GM23248 (cell line): ENCODE measurements at regions not wholly inside any gene's neighbourhood (a gene's known extent, or its start where the extent isn't known, plus 50 kb on each side); places are given as distances from the start of the nearest gene placed in this dataset.
A peak's percentile ranks its signal among the peaks of the same experiment; 100 is the strongest.

Experiments used
- DNase-seq: peaks from one replicate; pipeline ENCODE4 v3.0.0-alpha.2; 2015
- H2AFZ ChIP-seq: fragments of 200-600 bp; sonication (generic); 2 replicates; pipeline ENCODE4 v1.6.1; 2016; ENCODE audit warnings: antibody characterized with exemption
- H3F3A ChIP-seq: fragments of 200-600 bp; sonication (generic); 2 replicates; pipeline ENCODE4 v1.6.1; 2016; ENCODE audit warnings: mild to moderate bottlenecking, antibody characterized with exemption, mixed run types; ENCODE audit not compliant: insufficient read depth
- H3K27ac ChIP-seq: fragments of 200-600 bp; sonication (generic); 2 replicates; pipeline ENCODE4 v1.5.1; 2016; ENCODE audit warnings: mild to moderate bottlenecking
- H3K27me3 ChIP-seq: fragments of 200-600 bp; sonication (generic); replicated peaks from 2 replicates; pipeline ENCODE4 v1.6.1; 2016; ENCODE audit warnings: mild to moderate bottlenecking; ENCODE audit not compliant: insufficient read depth
- H3K36me3 ChIP-seq: fragments of 200-600 bp; sonication (generic); 2 replicates; pipeline ENCODE4 v1.6.1; 2016; ENCODE audit warnings: low read depth, mild to moderate bottlenecking
- H3K4me1 ChIP-seq: fragments of 200-600 bp; sonication (generic); 2 replicates; pipeline ENCODE4 v1.6.1; 2016; ENCODE audit warnings: mild to moderate bottlenecking; ENCODE audit not compliant: insufficient read depth
- H3K4me2 ChIP-seq: fragments of 200-600 bp; sonication (generic); one replicate; pipeline ENCODE4 v1.6.1; 2016; ENCODE audit warnings: mild to moderate bottlenecking; ENCODE audit not compliant: unreplicated experiment
- H3K4me3 ChIP-seq: fragments of 200-600 bp; sonication (generic); 2 replicates; pipeline ENCODE4 v1.5.1; 2016; ENCODE audit warnings: mild to moderate bottlenecking
- H3K79me2 ChIP-seq: fragments of 200-600 bp; sonication (generic); 2 replicates; pipeline ENCODE4 v1.6.1; 2016; ENCODE audit warnings: mild to moderate bottlenecking; ENCODE audit not compliant: insufficient read depth
- H3K9ac ChIP-seq: fragments of 200-600 bp; sonication (generic); 2 replicates; pipeline ENCODE4 v1.6.1; 2016; ENCODE audit warnings: mild to moderate bottlenecking
- H3K9me2 ChIP-seq: fragments of 200-600 bp; sonication (generic); 2 replicates; pipeline ENCODE4 v1.6.1; 2016; ENCODE audit warnings: mixed run types, mild to moderate bottlenecking, moderate library complexity; ENCODE audit not compliant: insufficient read depth
- H3K9me3 ChIP-seq: fragments of 200-600 bp; sonication (generic); one replicate; pipeline ENCODE4 v1.6.1; 2017; ENCODE audit warnings: low read depth
- H4K20me1 ChIP-seq: fragments of 200-600 bp; sonication (generic); 2 replicates; pipeline ENCODE4 v1.6.0; 2016; ENCODE audit not compliant: insufficient read depth
- EZH2 ChIP-seq: fragments of 200-600 bp; sonication (generic); IDR thresholded peaks from 2 replicates; pipeline ENCODE4 v1.6.1; 2018; ENCODE audit warnings: antibody characterized with exemption, mild to moderate bottlenecking; ENCODE audit not compliant: insufficient read depth, poor library complexity, severe bottlenecking
- EZH2phosphoT487 ChIP-seq: fragments of 200-600 bp; sonication (generic); IDR thresholded peaks from 2 replicates; pipeline ENCODE4 v1.6.1; 2018; ENCODE audit warnings: antibody characterized with exemption, moderate library complexity, mild to moderate bottlenecking, low read depth; ENCODE audit not compliant: insufficient read depth
- WGBS, 2 experiments: methylation state at CpG; one replicate each; pipeline ENCODE4 v1.1.6; 2015 to 2017; ENCODE audit warnings: low lambda C conversion rate in 2 of 2, low coverage in 1 of 2; ENCODE audit errors: missing lambda C conversion rate in 2 of 2; 5-methylcytosine and 5-hydroxymethylcytosine counted together
- in situ Hi-C: fragments of 300-500 bp; cut with MboI; formaldehyde crosslinking; loops from 2 replicates; pipeline ENCODE4 v1.15.0; 2020

DNA sequence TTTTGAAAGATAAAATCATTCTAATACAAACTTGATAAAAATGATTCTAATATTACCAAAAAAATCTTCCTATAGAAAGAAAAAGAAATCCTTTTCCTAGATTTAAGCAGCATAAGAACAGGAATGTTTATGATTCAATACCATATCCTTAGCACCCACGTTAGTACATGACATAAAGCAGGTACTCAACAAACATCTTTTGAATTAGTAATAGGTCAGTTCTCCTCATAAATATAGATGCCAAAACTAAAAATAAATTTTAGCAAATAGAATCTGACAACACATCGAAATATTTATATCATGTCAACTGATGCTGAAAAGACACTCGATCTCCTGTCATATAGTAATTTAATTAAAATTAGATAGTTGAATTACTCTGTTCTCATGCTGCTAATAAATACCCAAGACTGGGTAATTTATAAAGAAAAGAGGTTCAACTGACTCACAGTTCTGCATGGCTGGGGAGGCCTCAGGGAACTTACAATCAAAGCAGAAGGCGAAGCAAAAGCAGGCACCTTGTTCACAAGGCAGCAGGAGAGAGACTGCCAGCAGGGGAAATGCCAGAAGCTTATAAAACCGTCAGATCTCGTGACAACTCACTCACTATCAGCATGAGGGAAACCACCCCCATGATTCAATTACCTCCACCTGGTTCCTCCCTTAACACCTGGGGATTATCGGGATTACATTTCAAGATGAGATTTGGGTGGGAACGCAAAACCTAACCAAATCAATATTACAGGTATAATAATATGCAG lies 191.8 kb downstream of the HTR7 start:
- H2AFZ ChIP-seq, result no peak overlapping the region
- H3K4me2 ChIP-seq, result no peak overlapping the region
- in situ Hi-C loops, result no loop called here
- no peaks in the 10 kb centered on the region for H3K9me3 ChIP-seq
- no peaks in the 10 kb centered on the region; the same call in 1 of the 2 replicates for H3K9me2 ChIP-seq
- no peaks in the 10 kb centered on the region for H3K79me2 ChIP-seq
- H3K9ac ChIP-seq, result no peak overlapping the region
- no peak for DNase-seq
- no peaks in the 10 kb centered on the region for H3K36me3 ChIP-seq
- no peak overlapping the region for H3K4me3 ChIP-seq
- no peaks in the 10 kb centered on the region for H3K27me3 ChIP-seq
- H3K4me1 ChIP-seq, result no peaks in the 10 kb centered on the region
- TF ChIP-seq EZH2, result no peak
- TF ChIP-seq EZH2phosphoT487, result no peak
- H3F3A ChIP-seq, result no peaks in the 10 kb centered on the region
- no peak overlapping the region for H3K27ac ChIP-seq
- H4K20me1 ChIP-seq, result no peaks in the 10 kb centered on the region
- WGBS, 2 experiments, result 7 to 12% methylated on average over 8 of the region's 8 CpGs

DNA sequence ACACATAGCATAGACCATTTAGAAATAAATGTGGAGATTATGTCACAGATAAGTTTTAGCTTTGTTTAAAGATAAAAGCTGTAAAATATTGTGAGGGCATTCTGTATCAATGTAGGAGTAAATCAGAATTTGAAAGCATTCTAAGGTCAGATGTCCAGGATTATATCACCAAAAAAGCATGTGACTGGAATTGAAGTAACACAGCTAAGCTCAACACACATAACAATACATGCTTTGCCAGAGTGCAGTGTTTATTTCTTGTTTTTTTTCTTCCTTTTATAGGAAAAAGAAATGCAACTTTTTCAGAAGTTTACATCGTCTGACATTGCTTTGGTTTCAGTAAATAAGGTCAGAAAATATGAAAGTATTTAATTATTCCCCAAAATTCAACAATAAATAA lies 183.4 kb downstream of the HTR7 start:
- TF ChIP-seq EZH2phosphoT487 (no peak), EZH2 (no peak)
- Histone ChIP-seq H3K36me3 (no peaks in the 10 kb centered on the region), H3K27ac (peak overlapping the region; percentile 60), H3K9me2 (no peaks in the 10 kb centered on the region; the same call in 1 of the 2 replicates), H3K4me1 (peaks cover 22% of the 10 kb centered on the region), H3K4me2 (peak overlapping the region; percentile 39), H3K9me3 (no peaks in the 10 kb centered on the region), H2AFZ (peak overlapping the region; percentile 15; the same call in 1 of the 2 replicates), H3F3A (peaks cover 17% of the 10 kb centered on the region), H3K9ac (peak overlapping the region; percentile 60), H3K27me3 (no peaks in the 10 kb centered on the region), H3K4me3 (peak overlapping the region; percentile 2; the same call in 1 of the 2 replicates), H3K79me2 (no peaks in the 10 kb centered on the region), H4K20me1 (no peaks in the 10 kb centered on the region)
- WGBS, 2 experiments, result 0% methylated on average over 1 of the region's 1 CpG
- in situ Hi-C loops, result no loop called here
- peak; percentile 18 for DNase-seq

- Histone ChIP-seq H3K9me3 (no peaks in the 10 kb centered on the region), H3K27ac (peak overlapping the region; percentile 65), H3K4me2 (peak overlapping the region; percentile 75), H3K4me3 (peak overlapping the region; percentile 46), H3K4me1 (peaks cover 22% of the 10 kb centered on the region), H3K79me2 (no peaks in the 10 kb centered on the region), H2AFZ (peak overlapping the region; percentile 15; the same call in 1 of the 2 replicates), H3F3A (peaks cover 17% of the 10 kb centered on the region), H3K9me2 (no peaks in the 10 kb centered on the region; the same call in 1 of the 2 replicates), H4K20me1 (no peaks in the 10 kb centered on the region), H3K27me3 (no peaks in the 10 kb centered on the region), H3K9ac (peak overlapping the region; percentile 60), H3K36me3 (no peaks in the 10 kb centered on the region)
- in situ Hi-C loops, result no loop called here
- WGBS, 2 experiments, result 10 to 14% methylated on average over 5 of the region's 5 CpGs
- DNase-seq, result peak; percentile 89
- TF ChIP-seq EZH2, result no peak
- TF ChIP-seq EZH2phosphoT487, result no peak
These were observed 182.9 kb downstream of the HTR7 start for GRCh38 chr10:90674928-90675327.

- WGBS, 2 experiments, result 24 to 30% methylated on average over 2 of the region's 2 CpGs
- Histone ChIP-seq H3K9ac (peak overlapping the region; percentile 36), H3K4me3 (peak overlapping the region; percentile 46), H3K27me3 (no peaks in the 10 kb centered on the region), H3K4me2 (peak overlapping the region; percentile 75), H3K27ac (peak overlapping the region; percentile 65), H3K36me3 (no peaks in the 10 kb centered on the region), H3K9me2 (no peaks in the 10 kb centered on the region; the same call in 1 of the 2 replicates), H3K9me3 (no peaks in the 10 kb centered on the region), H3K4me1 (peaks cover 22% of the 10 kb centered on the region), H3K79me2 (no peaks in the 10 kb centered on the region), H2AFZ (peak overlapping the region; percentile 52; the same call in 1 of the 2 replicates), H3F3A (peaks cover 17% of the 10 kb centered on the region), H4K20me1 (no peaks in the 10 kb centered on the region)
- peak; percentile 80 for DNase-seq
- in situ Hi-C loops, result no loop called here
- TF ChIP-seq EZH2, result no peak
These were observed 182.2 kb downstream of the HTR7 start for GRCh38 chr10:90675621-90676020.
